Heart left ventricle (tissue), 13 donors: ENCODE measurements at regions not wholly inside any gene's neighbourhood (a gene's known extent, or its start where the extent isn't known, plus 50 kb on each side); places are given as distances from the start of the nearest gene placed in this dataset.

Source experiments
- POLR2A ChIP-seq, 2 donors: fragments of 450-650 bp; IDR thresholded peaks; one replicate each; pipeline ENCODE4 v1.6.1; 2017; ENCODE audit warnings: antibody characterized with exemption in 2 of 2, mild to moderate bottlenecking in 2 of 2, moderate library complexity in 2 of 2
- TF ChIP-seq, protein P1 (sequence below), 12 donors: fragments of 200-600 bp; sonication (generic) in 4 of 12; IDR thresholded peaks; one replicate each; pipeline versions ENCODE4 v1.5.0 to v1.8.0; 2018 to 2022; ENCODE audit warnings: antibody characterized with exemption in 12 of 12, mild to moderate bottlenecking in 5 of 12
- donor health status: ischemic (EF 13 %, LVEDD 7.1; RV severe dilation, severe dysfunction).
- donor health status: DM: no; HTN: yes; CAD: no.
- donor health status: DM: no; HTN: no; CAD: no.
- donor health status: ischemic (EF 25% LVEDD 6.9; RV normal size, moderate dysfunction).
- donor health status: ischemic (EF 25% LVEDD 5.7; RV mildly dilated, moderate dysfunction).
- donor health status: ischemic (EF 35%, LVEDD 5.7; RV mildly dilated, moderate dysfunction).
- donor health status: nonischemic (EF 11% LVEDD 7.7; RV severe dilation, severe dysfunction).
- donor health status: DM: yes; HTN: yes; CAD: no.
- donor health status: PGD.
- donor health status: ischemic (EF 29% LVEDD 5.4; RV normal size, mild dysfunction).
- donor health status: nonischemic (EF 23%, LVEDD 6.1; RV moderate dilation, normal function).

DNA sequence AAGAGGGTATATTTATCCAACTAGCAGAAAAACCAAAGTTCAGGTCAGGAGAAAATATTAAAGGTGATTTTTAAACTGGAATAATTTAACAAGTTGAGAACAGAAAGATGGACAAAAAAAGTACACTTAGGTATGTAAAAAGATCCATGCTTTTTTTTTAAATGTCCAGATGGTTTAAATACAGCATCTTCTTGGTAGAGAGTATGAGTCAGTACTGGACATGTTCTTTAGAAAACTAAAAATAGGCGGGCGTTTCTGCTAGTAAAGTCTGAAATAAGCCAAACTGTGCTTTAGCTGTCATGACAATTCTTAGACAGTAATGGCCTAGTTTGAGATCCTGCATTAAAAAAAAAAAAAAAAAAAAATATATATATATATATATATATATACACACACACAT lies 255.9 kb upstream of the ST8SIA4 start:
- TF ChIP-seq, protein P1, sequence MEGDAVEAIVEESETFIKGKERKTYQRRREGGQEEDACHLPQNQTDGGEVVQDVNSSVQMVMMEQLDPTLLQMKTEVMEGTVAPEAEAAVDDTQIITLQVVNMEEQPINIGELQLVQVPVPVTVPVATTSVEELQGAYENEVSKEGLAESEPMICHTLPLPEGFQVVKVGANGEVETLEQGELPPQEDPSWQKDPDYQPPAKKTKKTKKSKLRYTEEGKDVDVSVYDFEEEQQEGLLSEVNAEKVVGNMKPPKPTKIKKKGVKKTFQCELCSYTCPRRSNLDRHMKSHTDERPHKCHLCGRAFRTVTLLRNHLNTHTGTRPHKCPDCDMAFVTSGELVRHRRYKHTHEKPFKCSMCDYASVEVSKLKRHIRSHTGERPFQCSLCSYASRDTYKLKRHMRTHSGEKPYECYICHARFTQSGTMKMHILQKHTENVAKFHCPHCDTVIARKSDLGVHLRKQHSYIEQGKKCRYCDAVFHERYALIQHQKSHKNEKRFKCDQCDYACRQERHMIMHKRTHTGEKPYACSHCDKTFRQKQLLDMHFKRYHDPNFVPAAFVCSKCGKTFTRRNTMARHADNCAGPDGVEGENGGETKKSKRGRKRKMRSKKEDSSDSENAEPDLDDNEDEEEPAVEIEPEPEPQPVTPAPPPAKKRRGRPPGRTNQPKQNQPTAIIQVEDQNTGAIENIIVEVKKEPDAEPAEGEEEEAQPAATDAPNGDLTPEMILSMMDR (IDR thresholded peaks at IDR 0.05): no peak
- TF ChIP-seq POLR2A (IDR thresholded peaks at IDR 0.05): no peak
